ENCODE measurements at regions not wholly inside any gene's neighbourhood (a gene's known extent, or its start where the extent isn't known, plus 50 kb on each side); places are given as distances from the start of the nearest gene placed in this dataset.
"Not testable (repeated sequence)": the region's sequence is repeated elsewhere in the genome, so short reads cannot be mapped to it uniquely, and the experiment has no call there.

GRCh38 chr13:50452028-50452427 lies 391.5 kb downstream of the DLEU7 start:
- DNase-seq (ENCODE audit: low read depth in 2 of 2): no peak

DNA sequence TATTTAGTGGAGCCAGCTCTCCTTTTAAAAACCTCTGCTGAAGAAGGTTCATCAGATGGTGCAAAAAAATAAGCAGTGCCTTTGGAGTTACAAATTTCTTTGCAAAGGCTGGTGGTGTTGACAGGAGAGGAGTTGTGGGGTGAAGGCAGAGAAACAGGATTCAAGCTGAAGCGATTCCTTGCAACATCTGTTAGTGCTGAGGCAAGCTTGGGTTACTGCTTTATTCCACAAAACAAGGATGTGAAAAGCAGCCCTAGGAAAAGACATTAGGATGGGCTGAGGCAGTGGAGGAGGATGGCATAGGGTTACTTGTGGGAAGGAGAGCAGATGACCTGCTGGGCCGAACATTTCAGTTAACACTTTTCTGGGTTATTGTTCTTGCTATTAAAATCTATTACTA lies 390.7 kb downstream of the DLEU7 start:
- DNase-seq (ENCODE audit: low read depth in 2 of 2): no peak

- no peak for DNase-seq (ENCODE audit: low read depth in 2 of 2)
Observed at GRCh38 chr13:50453188-50453587, 390.3 kb downstream of the DLEU7 start.

DNA sequence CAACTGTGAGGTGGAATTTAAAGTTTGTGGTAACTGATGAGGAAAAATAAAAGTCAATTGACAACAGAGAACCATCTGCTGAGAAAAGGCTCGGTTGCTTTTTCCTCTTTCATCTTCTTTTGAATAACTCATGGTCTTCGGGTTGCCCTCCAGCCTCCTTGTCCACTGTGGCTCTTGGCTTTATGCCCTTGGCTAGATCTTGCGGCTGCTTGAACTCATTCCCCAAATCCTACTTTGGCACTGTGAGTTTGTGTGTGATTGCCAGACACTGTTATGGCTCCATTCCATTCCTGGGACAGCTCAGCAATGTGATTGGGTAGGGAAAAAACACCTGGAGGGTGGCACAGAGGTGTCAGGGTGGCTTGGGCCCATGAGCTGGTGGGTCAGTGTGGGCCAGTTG lies 387.4 kb downstream of the DLEU7 start:
- no peak for DNase-seq (ENCODE audit: low read depth in 2 of 2)

GRCh38 chr13:50457415-50458393 lies 385.8 kb downstream of the DLEU7 start:
- no peak for DNase-seq (ENCODE audit: low read depth in 2 of 2)

- no peak for DNase-seq (ENCODE audit: low read depth in 2 of 2)
Observed at GRCh38 chr13:50459046-50459445, 384.4 kb downstream of the DLEU7 start.

DNA sequence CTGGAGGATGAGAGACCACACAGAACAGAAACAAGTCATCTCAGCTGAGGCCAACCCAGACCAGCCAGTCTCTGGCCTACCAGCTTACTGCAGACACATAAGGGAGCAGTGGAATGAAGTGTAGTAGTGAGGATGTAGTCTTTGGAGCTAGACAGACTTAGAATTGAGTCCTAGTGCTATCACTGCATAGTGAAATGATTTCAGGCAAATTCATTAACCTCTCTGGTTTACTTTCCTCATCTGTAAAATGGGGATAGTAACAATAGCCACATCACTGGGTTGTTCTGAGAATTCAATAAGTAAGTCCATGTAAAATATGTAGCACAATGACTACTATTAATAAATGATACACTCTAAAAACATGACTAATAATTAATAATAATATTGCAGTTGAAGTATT lies 383.8 kb downstream of the DLEU7 start:
- DNase-seq (ENCODE audit: low read depth in 2 of 2): no peak

GRCh38 chr13:50460358-50460757 lies 383.1 kb downstream of the DLEU7 start:
- no peak for DNase-seq (ENCODE audit: low read depth in 2 of 2)

GRCh38 chr13:50461189-50461588 lies 382.3 kb downstream of the DLEU7 start:
- DNase-seq (ENCODE audit: low read depth in 2 of 2): no peak

- DNase-seq (ENCODE audit: low read depth in 2 of 2): no peak
Observed at GRCh38 chr13:50463719-50464118, 379.8 kb downstream of the DLEU7 start.

DNA sequence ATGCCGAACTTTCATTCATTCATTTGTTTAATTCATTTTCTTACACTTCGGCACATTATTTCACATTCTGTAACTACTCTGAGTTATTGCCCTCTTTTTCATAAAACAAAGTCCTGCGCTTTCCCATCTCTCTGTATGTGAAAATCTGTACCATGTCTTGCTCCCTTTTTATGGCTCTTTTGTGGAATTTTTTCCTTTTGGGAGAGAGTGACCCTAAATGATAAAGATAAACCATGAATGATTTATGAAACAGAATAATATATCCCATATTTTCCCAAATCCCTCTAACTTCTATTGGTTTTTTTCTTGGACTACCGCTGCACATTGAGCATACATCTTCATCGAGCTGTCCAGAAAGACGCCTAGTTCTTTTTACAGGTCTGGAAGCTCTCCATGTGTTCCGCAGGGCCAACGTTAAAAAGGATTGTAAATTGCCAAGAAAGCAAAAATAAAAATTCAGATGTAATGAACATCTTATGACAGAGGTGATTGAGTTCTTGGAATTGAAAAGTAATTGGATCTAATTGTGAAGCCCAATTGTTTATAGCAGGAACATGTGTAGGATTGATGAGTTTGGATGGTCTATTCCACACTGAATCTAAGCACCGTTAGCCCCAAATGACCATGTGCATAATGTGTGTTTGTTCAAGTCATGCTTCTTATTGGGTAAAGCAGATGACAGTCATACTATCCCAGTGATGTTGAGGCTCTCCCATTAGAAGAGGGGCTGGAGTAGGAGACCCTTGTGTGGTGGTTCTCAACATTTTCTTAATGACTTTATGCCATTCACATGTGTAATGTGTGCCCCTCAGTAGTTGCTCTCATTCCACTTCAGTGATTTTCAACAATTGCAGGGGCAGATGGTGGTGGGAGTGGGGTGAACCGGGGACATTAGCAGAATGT lies 378.9 kb downstream of the DLEU7 start:
- DNase-seq (ENCODE audit: low read depth in 2 of 2): no peak

- no peak for DNase-seq (ENCODE audit: low read depth in 2 of 2)
Observed at GRCh38 chr13:50466456-50466855, 377.0 kb downstream of the DLEU7 start.

DNA sequence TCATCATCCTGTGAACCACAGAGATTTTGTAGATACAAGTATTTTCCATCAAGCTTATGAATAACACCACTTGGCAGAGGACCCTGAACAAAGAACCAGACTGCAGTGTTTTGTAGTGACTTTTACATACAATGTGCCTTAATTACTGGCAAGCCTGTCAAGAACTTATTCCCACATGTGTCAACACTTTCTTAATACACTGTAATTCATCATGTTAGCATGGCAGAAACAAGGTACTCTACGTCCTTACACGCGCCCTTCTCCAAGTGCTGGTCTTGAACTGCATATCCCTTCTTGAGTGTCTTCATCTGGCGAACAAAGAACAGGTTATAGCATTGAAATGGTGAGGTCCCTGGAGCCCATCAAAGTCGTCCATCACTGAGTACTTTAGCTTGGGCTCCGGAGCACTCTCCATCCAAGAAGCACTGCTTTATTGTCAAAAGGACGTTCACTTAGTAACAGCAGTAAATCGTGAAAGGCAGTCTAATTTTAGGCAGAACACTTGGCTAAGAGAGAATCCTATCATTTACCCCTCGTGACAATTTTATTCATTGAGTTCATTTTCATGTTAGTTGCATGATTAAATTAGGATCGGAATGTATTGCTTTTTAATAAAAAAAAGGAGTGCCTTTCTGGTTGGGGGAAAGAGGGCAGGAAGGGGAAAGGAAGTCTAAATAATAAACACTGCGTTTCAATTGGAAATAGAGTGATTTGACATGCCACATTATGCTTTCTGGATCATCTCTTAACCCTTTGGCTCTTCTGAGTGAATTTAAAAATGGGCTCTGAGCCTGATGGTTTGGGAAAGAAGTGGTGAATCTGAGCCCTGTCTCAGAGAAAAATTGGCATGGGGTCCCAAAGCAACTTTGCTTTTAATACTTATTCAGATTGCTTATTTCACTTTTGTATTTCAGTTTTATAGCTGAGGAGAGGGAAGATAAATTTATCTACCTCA lies 376.1 kb downstream of the DLEU7 start:
- no peak for DNase-seq (ENCODE audit: low read depth in 2 of 2)

DNA sequence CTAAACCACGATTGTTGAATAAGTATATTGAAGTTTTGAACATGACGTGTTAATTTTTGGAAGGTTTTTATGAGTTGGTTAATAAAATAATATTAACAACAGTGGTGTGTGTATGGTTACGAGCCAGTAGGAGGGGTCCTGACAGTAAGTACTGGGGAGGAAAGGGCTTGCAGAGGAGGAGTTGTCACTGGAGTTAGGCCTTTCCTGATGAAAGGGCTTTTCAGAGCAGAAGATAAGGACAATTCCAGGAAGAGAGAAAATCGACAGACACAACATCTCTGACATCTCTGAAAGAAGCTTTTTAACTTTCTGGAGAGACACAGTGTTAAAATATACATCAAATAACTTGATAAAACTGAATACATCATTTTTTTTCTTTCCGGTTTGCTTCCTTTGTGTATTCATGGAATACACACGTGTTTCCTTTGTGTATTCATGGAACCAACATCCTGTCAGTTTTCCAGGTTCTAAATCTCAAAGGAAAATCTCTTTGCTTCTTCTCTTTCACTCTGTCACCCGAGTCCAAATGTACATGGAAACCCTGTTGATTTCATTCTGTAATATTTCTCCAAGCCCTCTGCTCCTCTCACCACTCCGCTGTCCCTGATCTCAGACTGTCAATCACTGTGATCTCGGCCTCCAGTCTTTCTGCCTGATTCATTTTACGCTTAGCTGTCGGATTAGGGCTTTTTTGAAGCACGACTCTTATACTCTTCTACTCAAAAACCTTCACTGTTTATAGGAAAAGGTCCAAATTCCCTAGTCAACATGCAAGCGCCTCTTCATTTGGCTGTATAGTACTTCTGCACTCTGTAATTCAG lies 374.4 kb downstream of the DLEU7 start:
- DNase-seq (ENCODE audit: low read depth in 2 of 2): no peak

GRCh38 chr13:50473050-50473449 lies 370.4 kb downstream of the DLEU7 start:
- DNase-seq (ENCODE audit: low read depth in 2 of 2): not testable (repeated sequence)

GRCh38 chr13:50474088-50474662 lies 369.3 kb downstream of the DLEU7 start:
- DNase-seq (ENCODE audit: low read depth in 2 of 2): no peak

DNA sequence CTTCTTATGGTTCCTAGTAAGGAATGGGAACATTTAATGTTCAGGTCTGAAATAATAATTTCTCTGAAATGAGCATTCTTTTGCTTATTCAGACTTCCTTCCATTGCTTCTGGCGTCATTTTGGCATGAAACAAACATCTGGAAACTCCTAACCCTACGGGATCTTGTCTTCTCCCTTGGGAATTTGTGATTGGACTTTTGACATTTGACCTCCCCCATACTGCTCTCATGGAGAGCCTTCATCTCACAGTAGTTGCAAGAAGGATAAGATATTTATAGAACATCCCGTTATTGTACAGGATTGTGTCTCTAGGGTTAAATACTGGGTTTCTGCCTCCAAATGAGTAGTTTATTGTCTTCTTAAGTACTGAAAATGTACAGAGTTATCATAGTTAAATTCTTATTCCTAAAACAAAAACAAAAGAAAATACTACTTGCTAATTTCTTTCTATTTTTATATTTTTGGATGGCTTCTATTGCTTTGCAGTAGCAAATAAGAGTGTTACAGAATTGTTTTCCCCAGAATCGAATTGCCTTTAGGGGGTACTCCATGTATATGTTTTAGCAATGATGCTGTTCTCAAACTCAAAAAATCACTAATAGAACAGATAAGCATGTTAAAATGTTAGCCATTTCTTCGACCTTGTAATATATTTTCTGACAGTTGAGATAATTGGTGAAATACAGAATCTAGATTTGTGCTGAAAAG lies 366.8 kb downstream of the DLEU7 start:
- DNase-seq (ENCODE audit: low read depth in 2 of 2): no peak

DNA sequence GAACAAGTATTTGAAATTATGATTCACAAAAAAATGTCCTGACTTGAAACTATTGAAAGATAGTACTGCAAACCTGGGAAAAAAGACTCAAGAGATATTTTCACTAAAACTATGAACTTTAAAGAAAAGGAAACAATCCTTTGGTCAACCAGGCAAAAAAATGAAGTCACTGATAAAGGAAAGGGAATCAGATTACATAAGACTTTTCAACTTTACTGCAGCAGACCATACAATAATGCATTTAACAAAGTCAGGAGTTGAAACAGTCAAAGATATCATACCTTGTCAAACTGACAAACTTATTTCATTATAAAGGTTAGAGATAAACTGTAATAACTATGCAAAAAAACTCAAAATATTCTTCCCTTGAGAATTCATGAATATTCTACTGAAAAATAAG lies 361.6 kb downstream of the DLEU7 start:
- no peak for DNase-seq (ENCODE audit: low read depth in 2 of 2)

DNA sequence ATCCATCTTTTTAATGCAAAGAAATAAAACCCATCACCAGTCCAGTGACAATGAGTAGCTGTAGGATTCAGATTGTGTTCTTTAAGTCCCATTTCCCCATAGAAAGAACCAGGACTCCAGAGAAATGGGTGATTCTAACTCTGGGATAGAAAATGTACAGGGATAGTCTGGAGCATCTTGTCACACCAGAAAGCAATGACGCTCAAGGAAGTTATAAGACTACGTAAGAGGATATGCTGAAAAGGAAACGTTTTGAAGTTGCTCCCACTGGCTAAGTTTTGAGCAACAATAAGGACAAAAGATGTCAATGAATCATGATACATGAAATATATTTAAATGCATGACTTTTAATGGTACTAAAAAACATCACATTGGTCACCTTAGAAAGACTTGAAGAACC lies 360.1 kb downstream of the DLEU7 start:
- DNase-seq (ENCODE audit: low read depth in 2 of 2): no peak
